NCI-H1105 (cell line): ENCODE measurements at regions not wholly inside any gene's neighbourhood (a gene's known extent, or its start where the extent isn't known, plus 50 kb on each side); places are given as distances from the start of the nearest gene placed in this dataset.

Source experiments
- DNase-seq: peaks from one replicate; lab custom pipeline; 2025; lab: John Stamatoyannopoulos, UW

DNA sequence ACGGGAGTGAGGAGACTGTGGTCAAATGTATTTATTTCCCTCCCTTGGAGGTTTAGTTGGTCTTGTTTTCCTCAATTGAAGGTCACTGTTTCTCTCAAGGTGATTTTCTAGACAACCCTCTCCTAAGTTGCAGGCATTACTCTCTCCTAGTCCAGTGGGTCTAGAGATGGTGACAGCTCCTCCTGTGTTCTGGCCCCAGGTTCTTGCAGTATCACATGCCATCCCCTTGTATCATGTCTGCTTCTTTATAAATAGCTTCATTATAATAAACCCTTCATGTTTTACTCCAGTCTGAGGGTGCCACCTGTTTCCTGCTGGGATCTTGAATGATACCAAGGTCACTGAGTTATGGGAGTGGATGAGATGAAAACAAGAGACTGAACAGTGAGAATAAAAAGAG lies 208.0 kb upstream of the KCNN2 start:
- DNase-seq, result no peak

GRCh38 chr5:114166081-114166480 lies 195.8 kb upstream of the KCNN2 start:
- no peak for DNase-seq

GRCh38 chr5:114174131-114174530 lies 187.7 kb upstream of the KCNN2 start:
- no peak for DNase-seq

GRCh38 chr5:114174837-114175236 lies 187.0 kb upstream of the KCNN2 start:
- no peak for DNase-seq

DNA sequence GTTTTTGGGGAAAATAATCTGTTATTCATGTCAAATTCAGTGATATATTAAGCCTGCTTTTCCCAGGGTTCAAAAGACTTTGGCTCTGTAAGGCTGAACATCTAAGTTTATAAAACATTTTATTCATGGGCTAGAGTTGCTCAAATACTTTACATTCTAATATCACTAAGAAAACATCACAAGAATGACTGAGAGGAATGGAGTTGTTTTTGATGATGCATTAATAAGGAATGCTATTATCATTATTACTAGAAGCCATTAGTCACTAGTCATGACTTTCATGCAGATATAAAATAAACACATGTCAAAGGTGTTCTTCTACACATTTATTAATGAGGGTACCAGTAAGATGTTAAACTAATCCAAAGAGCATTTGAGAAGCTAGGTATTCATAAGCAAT lies 185.5 kb upstream of the KCNN2 start:
- no peak for DNase-seq

DNA sequence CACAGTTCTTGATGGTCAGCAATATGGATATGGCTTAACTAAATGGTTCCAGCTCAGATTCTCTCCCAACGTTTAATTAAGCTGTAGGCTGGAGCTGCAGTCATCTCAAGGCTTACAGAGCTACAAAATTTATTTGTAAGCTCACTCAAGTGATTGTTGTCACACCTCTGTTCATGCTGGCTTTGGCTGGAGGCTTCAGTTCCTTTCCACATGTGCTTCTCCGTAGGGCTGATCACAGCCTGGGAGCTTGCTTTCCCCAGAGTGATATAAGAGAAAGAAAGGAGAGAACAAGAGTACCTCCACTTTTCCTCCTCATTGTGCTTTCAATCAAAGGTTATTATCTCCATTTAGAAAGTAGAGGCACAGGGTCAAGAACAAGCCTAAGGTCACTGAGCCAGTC lies 182.7 kb upstream of the KCNN2 start:
- DNase-seq, result no peak

GRCh38 chr5:114184006-114184405 lies 177.9 kb upstream of the KCNN2 start:
- no peak for DNase-seq

DNA sequence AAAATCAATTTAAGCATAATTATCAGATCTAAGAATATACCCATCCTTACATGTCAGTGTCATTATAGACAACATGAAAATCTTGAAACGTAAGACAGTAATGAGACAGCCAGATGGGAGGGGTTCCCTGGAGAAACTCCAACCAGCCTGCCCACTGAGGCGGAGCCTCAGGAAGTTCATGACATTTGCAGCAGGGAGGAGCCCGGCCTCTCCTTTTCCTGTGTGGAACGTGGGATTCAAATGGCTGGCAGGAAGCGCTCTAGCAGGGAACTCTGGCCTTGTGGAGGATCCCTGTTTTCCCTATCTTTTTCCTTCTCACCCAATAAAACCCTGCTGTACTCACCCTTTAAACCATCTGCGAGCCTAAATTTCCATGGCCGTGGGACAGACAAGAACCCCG lies 176.6 kb upstream of the KCNN2 start:
- DNase-seq, result no peak

- no peak for DNase-seq
These were observed 170.4 kb upstream of the KCNN2 start for GRCh38 chr5:114191441-114191840.

GRCh38 chr5:114192108-114192507 lies 169.8 kb upstream of the KCNN2 start:
- no peak for DNase-seq

- DNase-seq, result no peak
These were observed 160.5 kb upstream of the KCNN2 start for GRCh38 chr5:114201332-114201731.

- no peak for DNase-seq
These were observed 156.9 kb upstream of the KCNN2 start for GRCh38 chr5:114204923-114205322.

DNA sequence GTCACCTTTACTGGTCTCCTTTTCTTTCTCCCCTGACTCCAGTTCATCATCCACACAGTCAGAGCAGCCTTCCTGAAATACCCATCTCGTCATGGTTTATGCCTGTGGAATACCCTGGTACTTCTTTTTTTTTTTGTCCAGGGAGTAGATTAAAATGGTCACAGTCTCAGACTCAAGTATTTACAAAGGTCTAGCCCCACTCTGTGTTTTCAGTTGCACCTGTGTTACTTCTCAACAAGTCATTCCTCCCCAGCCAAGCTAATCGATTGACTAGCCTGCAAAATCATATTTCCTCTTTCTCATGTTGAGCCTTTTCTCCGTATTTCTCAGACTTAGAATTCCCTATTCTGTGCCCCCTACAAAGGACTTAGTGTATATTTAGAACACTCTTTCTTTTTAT lies 155.2 kb upstream of the KCNN2 start:
- DNase-seq, result no peak

DNA sequence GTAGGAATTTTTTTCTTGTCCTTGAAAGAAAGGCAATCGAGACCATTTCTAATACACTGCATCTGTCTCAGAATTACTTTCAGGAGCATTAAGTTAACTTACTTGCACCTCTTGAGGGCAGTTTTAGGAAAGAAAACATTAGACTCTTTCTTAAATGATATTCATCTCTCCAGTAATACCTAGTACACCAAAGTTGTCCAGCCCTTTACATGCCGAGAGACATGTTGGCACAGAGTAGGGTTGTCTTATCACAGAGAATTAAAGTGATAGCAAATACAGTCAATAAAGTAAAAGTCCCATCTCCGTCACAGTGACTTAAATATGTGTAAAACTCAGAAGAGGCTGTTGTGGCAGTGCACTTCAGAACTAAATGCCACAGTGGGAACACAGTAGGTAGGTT lies 154.3 kb upstream of the KCNN2 start:
- no peak for DNase-seq

DNA sequence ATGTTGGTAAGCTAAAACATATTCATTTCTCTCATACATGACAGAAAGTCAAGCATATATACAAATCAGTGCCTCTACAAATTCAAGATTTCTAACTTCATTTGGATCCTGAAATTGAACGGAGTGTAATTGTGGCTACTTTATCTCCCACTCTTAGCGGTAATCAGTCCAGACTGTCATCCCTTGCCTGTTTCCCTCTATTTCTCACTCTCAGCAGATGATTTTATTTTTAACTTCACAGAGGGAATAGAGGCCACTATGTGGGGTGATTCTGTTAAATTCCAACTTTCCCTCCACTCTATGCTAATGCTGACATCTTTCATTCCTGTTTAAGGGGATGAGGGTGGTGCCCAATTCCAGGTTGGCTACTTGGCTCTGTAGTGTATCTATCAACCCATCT lies 153.8 kb upstream of the KCNN2 start:
- no peak for DNase-seq

DNA sequence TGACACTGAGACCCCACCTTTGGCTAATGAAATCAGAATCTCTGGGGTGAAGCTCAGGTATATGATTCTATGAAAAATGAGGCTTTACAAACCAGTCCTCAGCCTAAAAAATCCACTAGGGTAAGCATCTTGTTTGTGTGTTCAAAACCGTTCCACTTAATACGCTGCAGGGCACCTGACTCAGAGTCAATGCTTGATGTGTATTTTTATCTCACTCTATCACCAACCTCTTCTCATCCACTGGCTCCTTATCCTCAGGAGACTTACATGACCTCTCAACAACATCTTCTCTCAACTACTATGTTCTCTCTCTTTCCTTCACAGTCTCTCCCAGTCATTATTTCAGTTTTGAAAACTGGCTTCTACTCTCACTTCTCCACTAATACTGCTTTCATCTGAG lies 153.3 kb upstream of the KCNN2 start:
- no peak for DNase-seq

GRCh38 chr5:114210662-114211061 lies 151.2 kb upstream of the KCNN2 start:
- DNase-seq, result no peak

- no peak for DNase-seq
These were observed 140.1 kb upstream of the KCNN2 start for GRCh38 chr5:114221807-114222206.

DNA sequence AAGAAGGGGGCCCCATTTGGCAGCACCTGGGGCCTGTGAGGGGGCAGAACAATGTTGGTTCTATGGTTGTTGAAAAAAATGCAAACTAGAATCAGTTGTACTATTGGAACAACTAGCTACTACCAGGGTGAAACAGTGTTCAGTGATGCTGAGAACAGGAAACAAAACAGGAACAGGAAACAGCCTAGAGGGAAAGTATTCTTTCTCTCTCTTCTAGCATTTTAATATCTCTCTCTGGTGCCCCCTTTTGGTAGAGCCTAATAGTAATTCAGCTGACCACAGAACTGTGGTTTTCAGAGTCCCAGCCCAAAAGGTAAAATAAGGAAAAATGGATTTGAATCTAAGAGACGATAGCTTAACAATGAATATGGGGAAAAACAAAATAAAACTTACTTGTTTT lies 138.0 kb upstream of the KCNN2 start:
- no peak for DNase-seq

DNA sequence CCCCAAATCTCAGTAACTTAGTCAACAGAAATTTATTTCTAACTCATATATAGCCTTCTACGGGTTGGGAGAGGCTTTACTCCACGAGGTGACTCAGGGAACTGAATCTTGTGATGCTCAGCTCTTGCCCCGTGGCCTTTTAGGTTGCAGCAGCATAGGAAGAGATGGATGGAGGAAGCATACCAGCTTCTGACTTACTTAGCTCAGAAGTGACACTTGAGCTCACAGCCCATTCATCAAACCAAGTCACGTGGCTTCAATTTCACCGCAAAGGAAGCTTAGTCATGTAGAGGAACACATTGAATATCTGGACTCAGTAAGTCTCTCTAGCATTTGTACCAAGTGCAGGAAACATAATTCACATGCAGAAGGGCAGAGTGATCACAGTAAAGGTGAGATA lies 124.1 kb upstream of the KCNN2 start:
- DNase-seq, result no peak

GRCh38 chr5:114238771-114239313 lies 123.0 kb upstream of the KCNN2 start:
- no peak for DNase-seq

DNA sequence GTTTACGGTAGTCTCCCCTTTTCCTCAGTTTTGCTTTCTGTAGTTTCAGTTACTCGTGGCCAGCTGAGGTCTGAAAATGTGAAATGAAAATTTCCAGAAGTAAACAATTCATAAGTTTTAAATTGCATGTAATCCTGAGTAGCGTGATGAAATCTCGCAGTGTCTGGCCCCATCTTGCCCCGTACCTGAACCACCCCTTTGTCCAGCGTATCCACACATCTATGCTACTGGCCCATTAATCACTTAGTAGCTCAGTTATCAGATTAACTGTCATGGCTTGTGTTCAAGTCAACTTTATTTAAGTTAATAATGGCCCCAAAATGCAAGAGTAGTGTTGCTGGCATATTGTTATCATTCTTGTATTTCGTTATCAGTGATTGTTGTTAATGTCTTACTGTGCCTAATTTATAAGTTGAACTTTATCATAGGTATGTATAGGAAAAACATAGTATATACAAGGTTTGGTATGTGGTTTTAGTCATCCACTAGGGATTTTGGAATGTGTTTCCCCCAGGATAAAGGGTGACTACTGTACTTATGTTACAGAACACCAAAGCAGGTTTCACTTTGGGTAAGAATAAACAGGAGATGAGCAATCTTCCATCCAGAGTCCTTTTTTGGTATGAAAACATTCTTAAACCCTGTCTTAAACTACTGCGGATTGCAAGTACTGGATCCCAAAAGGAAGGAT lies 118.4 kb upstream of the KCNN2 start:
- DNase-seq, result no peak

DNA sequence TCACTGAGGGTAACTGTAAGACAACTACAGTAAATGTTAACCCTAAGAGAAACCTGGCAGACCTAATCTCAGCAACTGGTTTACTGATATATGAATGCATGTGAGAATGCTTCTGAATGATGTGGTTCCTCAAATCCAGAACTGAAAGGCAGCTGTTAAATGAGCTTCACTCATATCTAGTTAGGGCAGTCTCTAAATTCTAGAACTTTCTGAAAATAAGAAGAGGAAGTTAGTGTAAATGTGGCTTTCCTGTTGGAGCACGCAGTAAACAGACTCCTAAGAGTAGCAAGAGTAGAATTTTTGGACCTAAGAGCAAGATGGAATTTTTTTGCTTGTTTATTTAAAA lies 117.9 kb upstream of the KCNN2 start:
- DNase-seq, result no peak

DNA sequence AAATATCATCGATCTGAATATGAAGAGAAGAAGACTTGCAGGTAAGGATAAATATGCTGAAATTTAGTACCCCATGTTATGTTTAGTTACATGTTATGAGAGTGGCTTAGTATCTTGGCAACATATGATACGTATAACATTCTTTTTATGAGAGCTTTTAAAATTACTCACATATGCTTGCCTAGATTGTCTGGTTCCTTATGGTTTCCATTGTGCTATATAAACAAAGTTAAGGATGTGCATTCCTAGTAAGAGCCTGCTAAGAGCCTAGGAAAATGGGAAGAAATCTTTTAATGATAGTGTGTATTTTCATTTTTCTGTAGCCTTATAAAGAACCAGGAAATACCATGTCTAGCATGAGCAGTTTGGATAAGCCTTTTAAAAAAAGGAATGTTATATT lies 112.0 kb upstream of the KCNN2 start:
- no peak for DNase-seq

DNA sequence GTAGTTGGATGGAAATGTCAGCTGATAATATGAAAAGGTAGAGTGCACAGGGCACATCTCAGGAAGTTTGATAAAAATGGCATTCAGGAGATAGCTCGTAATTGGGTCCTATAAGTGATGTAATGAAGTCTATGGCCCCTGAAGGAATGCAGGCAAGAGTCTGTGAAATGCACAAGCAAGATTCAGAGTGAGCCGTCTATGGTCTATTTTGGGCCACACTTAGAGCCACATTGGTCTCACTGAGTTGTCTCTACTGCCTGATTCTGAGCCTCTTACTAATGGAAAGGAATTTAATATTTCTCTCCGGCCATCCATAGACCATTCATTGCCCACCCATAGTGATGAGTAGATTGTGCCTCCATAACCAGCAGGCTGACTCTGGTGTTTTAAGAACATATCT lies 111.3 kb upstream of the KCNN2 start:
- DNase-seq, result no peak
